T-helper 2 cell (primary cell): ENCODE measurements at regions not wholly inside any gene's neighbourhood (a gene's known extent, or its start where the extent isn't known, plus 50 kb on each side); places are given as distances from the start of the nearest gene placed in this dataset.
"Not testable (repeated sequence)": the region's sequence is repeated elsewhere in the genome, so short reads cannot be mapped to it uniquely, and the experiment has no call there.

Experiments used
- DNase-seq, 5 experiments: peaks; one replicate each; pipeline versions ENCODE4 v3.0.0 to v3.0.0-alpha.2; 2012 to 2022

DNA sequence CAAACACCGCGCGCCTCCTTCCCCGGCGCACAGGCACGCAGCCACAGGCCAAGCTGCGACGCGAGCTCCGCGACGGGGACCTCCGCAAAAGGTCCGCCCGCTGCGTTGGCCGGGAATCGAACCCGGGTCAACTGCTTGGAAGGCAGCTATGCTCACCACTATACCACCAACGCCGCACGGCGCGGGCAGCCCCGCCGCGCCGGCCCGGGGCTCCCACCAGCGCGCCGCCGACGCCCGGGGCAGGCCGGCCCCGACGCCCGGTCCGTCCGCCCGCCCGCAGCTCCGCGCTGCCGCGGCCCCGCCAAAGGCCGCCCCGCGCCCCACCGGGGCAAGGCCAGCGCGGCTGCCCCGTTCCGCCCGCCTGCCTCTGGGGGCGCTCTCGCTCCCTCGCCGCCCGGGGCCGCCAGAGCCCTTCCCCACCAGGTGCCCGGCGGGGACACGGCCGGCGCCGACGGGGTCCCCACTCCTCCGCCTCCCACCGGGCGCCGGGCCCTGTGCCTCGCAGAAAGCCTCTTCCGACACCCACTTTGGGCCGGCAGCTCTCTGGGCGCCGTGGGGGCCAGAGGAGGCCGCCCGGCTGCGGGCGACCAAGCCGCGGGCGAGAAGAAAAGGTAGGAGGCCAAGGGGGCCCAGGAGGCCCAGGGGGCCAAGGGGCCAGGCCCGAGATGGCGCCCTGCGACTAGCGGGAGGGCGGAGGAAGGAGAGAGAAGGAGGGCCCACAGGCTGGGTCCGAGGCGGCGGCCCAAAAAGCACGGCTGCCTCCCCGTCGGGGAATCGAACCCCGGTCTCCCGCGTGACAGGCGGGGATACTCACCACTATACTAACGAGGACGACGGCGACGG lies 50.2 kb upstream of the FCGR2A start:
- not testable (repeated sequence) for DNase-seq

DNA sequence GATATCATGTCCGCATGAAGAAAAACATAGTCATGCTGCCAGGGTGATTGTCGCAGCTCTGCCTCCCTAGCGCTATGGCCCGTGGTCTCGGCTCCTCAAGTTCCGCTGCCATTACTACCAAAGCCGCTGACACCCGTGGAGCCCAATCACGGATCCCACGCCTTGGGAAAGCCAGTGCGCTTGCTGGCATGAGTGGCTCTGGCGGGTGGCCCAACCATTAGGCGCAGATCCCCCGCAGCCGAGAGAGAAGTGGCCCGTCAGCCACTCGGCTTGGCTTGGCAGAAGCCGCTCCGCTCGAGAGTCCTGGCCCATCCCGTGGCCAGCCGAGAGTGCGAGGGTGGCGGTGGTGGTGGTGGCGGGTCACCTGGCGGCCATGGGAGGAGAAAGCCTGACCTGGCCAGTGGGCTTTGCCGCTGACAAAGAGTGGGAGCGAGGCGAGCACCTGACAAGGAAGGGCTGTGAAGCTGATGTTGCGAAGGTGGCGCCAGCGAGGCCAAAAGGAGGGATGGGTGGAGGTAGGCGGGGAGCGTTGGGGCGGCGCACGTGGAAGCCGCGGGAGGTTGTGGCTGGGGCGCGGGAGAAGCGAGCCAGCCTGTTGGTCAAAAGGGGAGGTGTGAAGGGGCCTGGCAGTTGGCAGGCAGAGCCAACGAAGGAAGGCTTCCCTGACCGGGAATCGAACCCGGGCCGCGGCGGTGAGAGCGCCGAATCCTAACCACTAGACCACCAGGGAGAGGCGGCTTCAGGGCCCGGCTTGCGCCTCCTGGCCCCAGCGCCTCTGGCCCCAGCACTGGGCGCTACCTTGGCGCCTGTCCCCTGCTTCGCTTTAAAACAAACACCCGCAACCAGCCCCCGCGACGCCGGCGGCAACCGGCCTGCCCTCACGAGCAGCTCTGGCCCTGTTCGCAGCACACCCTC lies 51.0 kb upstream of the FCGR2A start:
- peak in 1 of 5 experiments; percentile 13 for DNase-seq

DNA sequence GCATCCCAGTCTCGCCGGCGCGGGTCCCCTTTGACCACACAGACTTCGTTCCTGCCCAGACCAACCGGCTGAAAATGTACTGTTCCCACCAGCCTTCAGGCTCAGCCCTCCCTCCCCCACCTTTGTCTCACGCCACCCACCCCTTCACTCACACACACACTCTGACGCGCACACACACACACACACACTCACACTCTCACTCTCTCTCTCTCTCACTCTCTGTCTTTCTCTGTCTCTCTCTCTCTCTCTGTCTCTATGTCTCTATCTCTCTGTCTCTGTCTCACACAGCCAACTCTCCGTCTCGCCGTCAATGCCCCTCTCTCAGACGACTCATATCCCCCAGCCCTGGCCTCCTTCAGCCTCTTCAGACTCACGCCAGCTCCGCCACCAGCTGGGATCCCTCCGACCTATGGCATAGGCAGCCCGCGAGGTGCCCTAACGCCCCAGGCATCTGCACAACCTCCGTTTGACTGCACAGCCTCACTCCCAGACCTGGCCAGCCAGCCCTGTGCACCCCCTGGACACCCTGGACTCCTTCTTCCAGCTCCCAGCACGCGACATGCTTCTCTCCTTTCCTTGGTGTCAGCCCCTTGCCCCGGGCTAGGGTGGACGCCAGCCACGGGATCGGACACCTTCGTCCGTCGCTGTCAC lies 53.4 kb upstream of the FCGR2A start:
- DNase-seq = not testable (repeated sequence)

DNA sequence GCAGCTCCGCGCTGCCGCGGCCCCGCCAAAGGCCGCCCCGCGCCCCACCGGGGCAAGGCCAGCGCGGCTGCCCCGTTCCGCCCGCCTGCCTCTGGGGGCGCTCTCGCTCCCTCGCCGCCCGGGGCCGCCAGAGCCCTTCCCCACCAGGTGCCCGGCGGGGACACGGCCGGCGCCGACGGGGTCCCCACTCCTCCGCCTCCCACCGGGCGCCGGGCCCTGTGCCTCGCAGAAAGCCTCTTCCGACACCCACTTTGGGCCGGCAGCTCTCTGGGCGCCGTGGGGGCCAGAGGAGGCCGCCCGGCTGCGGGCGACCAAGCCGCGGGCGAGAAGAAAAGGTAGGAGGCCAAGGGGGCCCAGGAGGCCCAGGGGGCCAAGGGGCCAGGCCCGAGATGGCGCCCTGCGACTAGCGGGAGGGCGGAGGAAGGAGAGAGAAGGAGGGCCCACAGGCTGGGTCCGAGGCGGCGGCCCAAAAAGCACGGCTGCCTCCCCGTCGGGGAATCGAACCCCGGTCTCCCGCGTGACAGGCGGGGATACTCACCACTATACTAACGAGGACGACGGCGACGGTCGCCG lies 57.4 kb upstream of the FCGR2A start:
- DNase-seq = not testable (repeated sequence)

DNA sequence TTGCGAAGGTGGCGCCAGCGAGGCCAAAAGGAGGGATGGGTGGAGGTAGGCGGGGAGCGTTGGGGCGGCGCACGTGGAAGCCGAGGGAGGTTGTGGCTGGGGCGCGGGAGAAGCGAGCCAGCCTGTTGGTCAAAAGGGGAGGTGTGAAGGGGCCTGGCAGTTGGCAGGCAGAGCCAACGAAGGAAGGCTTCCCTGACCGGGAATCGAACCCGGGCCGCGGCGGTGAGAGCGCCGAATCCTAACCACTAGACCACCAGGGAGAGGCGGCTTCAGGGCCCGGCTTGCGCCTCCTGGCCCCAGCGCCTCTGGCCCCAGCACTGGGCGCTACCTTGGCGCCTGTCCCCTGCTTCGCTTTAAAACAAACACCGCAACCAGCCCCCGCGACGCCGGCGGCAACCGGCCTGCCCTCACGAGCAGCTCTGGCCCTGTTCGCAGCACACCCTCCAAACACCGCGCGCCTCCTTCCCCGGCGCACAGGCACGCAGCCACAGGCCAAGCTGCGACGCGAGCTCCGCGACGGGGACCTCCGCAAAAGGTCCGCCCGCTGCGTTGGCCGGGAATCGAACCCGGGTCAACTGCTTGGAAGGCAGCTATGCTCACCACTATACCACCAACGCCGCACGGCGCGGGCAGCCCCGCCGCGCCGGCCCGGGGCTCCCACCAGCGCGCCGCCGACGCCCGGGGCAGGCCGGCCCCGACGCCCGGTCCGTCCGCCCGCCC lies 58.1 kb upstream of the FCGR2A start:
- not testable (repeated sequence) for DNase-seq

DNA sequence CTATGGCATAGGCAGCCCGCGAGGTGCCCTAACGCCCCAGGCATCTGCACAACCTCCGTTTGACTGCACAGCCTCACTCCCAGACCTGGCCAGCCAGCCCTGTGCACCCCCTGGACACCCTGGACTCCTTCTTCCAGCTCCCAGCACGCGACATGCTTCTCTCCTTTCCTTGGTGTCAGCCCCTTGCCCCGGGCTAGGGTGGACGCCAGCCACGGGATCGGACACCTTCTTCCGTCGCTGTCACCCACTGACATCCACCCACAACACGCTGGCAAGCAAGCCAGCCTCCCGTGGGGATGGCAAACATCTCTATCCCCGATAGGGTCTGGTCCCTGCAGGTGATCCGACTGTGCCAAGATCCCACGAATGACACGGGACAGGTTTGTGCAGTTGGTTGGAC lies 60.5 kb upstream of the FCGR2A start:
- DNase-seq = peak in 1 of 5 experiments; percentile 17

DNA sequence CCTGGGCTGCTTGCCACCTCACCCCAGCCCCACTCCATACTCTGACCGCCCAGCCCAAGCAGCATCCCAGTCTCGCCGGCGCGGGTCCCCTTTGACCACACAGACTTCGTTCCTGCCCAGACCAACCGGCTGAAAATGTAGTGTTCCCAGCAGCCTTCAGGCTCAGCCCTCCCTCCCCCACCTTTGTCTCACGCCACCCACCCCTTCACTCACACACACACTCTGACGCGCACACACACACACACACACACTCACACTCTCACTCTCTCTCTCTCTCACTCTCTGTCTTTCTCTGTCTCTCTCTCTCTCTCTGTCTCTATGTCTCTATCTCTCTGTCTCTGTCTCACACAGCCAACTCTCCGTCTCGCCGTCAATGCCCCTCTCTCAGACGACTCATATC lies 61.0 kb upstream of the FCGR2A start:
- not testable (repeated sequence) for DNase-seq

DNA sequence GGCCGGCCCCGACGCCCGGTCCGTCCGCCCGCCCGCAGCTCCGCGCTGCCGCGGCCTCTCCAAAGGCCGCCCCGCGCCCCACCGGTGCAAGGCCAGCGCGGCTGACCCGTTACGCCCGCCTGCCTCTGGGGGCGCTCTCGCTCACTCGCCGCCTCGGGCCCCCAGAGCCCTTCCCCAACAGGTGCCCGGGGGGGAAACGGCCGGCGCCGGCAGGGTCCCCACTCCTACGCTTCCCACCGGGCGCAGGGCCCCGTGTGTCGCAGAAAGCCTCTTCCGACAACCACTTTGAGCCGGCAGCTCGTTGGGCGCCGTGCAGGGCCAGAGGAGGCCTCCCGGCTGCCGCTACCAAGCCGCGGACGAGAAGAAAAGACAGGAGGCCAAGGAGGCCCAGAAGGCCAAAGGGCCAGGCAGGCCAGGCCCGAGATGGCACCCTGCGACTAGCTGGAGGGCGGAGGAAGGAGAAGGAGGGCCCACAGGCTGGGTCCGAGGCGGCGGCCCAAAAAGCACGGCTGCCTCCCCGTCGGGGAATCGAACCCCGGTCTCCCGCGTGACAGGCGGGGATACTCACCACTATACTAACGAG lies 64.9 kb upstream of the FCGR2A start:
- peak; percentile 20 to 66 (median 29) for DNase-seq

DNA sequence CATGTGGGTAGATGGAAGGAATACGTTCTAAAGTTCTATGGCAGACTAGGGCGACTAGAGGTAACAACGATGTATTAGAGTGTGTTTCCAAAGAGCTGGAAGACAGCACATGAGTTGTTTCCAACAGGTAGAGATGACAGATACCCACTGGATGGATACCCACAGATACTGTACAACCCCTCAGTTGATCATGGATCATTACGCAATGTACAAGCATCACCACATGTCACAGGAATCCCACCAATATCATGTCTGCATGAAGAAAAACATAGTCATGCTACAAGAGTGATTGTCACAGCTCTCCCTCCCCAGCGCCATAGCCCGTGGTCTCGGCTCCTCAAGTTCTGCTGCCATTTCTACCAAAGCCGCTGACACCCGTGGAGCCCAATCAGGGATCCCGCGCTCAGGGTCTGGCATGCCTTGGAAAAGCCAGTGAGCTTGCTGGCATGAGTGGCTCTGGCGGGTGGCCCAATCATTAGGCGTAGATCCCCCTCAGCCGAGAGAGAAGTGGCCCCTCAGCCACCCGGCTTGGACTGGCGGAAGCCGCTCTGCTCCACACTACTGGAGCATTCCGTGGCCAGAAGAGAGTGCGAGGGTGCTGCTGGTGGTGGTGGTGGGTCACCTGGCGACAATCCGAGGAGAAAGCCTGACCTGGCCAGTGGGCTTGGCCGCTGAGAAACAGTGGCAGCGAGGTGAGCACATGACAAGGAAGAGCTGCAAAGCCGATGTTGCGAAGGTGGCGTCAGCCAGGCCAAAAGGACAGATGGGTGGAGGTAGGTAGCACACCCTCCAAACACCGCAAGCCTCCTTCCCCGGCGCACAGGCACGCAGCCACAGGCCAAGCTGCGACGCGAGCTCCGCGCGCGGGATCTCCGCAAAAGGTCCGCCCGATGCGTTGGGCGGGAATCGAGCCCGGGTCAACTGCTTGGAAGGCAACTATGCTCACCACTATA lies 65.7 kb upstream of the FCGR2A start:
- DNase-seq = peak in 2 of 5 experiments; percentile 11 to 38

DNA sequence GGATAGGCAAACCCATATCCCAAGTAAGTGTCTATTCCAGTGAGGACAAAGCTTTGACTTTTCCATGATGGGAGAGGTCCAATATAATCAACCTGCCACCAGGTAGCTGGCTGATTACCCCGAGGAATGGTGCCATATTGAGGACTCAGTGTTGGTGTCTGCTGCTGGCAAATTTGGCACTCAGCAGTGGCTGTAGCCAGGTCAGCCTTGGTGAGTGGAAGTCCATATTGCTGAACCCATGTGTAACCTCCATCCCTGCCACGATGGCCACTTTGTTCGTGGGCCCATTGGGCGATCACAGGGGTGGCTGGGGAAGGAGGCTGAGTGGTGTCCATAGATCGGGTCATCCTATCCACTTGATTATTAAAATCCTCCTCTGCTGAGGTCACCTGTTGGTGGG lies 65.5 kb upstream of the CFAP126 start:
- DNase-seq = not testable (repeated sequence)

DNA sequence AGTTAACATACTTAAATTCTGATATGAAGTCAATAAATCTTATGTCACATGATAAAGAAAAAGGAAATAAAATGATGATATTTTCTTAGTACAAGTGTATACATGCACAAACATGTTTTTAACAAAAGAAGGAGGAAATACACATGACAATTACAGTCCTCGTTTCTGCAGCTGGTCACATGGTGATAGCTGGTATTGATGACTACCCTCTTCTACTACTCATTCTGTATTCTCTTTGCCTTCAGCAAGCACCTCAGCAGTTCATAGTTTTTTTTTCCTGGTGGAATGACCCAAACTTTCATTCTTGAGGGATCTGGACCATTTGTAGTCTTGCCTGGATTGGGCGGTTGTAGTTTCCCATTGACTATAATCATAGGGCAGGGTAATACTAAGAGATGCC lies 64.4 kb upstream of the CFAP126 start:
- DNase-seq = no peak

DNA sequence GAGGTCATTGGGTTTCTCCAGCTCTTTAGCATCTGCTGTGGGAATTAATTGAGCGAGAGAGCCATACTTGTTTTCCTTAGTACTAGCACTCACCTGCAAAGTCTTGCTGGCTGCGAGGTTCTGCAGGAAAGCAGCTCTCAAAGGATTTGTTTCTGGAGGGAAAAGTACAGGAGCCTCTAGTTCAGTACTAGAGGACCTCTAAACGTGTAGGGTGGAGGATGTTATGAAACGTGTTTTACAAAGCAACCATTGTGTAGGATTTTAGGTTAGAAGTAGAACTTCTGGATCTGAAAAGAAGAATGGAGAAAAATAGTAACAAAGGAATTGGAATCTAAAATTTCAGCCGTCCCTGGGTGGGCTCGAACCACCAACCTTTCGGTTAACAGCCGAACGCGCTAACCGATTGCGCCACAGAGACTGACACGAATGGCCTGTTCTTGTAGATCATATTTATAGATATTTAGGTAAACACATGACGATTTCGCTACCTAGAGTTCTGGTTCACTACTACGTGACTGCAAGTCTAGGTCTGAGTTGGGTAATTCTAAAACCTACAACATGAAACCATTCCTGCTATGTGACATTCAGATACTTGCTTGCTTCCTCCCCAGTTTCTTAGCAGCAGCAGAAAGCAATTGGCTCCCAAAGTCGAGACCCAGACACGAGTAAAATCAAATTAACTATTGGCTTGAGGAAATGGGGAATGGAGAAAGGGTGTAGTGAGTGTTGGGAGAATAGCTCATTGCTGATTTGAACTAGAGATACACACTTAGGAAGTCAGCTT lies 60.2 kb upstream of the CFAP126 start:
- DNase-seq = peak in 2 of 5 experiments; percentile 24 to 39

DNA sequence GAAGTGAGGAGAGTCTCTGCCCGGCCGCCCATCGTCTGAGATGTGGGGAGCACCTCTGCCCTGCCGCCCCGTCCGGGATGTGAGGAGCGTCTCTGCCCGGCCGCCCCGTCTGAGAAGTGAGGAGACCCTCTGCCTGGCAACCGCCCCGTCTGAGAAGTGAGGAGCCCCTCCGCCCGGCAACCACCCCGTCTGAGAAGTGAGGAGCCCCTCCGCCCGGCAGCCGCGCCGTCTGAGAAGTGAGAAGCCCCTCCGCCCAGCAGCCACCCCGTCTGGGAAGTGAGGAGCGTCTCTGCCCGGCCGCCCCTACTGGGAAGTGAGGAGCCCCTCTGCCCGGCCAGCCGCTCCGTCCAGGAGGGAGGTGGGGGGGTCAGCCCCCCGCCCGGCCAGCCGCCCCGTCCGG lies 55.2 kb upstream of the CFAP126 start:
- DNase-seq = not testable (repeated sequence)

DNA sequence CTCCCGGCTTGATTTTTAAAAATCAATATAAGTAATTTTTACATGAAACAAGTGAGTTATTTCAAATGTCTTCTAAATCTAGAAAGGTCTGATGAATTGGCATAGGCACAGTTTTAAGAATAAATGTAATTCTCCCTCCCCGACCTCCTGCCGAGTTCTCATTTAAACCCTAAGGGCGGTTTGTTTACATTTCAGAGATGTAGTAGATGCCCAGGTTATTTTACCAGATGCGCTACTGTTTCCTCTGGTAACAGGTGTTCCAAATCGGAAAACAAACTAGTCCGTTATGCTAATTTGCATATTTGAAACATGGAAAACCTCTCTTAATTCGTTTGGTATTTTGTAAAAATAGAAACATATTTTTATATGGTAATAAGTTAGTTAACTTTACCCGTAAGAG lies 53.8 kb upstream of the CFAP126 start:
- no peak for DNase-seq

DNA sequence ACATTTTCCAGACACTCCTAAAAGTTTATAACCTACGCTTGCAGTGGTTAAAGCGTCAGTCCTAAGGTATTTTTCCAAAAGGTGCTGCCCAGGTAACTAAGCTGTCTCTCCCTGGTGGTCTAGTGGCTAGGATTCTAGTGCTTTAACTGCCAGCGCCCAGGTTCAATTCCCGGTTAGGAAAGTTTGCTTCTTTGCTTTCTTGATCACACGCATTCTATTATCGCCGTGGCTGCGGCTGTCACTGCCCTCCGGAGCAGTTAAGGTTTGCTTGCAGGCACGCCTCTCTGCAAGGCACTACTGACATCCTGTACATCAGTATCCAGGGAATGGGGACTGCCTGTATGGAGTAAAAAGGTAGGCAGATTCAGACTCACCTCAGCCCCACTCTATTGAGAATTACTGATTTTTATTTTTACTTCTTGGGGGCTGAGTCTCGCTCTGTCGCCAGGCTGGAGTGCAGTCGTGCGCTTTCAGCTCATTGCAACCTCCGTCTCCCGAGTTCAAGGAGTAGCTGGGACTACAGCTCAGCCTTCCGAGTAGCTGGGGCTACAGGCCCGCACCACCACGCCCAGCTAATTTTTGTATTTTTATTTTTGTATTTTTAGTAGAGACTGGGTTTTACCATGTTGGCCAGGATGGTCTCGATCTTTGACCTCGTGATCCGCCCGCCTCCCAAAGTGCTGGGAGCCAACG lies 53.2 kb upstream of the CFAP126 start:
- DNase-seq = no peak

DNA sequence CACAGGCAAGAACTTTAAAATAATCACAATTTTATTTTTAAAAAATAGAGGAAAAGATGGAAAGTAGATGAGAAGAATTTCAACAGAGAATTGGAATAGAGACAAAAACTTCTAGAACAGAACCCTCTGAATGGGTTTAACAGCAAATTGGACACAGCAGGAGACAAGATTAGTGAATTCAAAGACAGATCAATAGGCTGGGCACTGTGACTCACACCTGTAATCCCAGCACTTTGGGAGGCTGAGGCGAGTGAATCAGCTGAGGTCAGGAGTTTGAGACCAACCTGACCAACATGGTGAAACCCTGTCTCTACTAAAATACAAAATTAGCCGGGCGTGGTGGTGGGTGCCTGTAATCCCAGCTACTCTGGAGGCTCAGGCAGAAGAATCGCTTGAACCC lies 49.9 kb upstream of the CFAP126 start:
- not testable (repeated sequence) for DNase-seq
